GM23338 (cell line): ENCODE measurements at regions not wholly inside any gene's neighbourhood (a gene's known extent, or its start where the extent isn't known, plus 50 kb on each side); places are given as distances from the start of the nearest gene placed in this dataset.

Source experiments
- POLR2AphosphoS5 ChIP-seq: IDR thresholded peaks from 2 replicates; pipeline ENCODE4 v1.6.1; 2016; ENCODE audit warnings: antibody characterized with exemption, low read depth
- TF ChIP-seq, protein P1 (sequence below), 2 experiments: fragments of 200-600 bp in 1 of 2; sonication (generic) in 1 of 2; conservative IDR thresholded peaks; 2 replicates each; pipeline versions ENCODE4 v1.5.1 to v1.6.1; 2016 to 2017; ENCODE audit warnings: antibody characterized with exemption in 2 of 2, low read depth in 2 of 2, mild to moderate bottlenecking in 2 of 2, moderate library complexity in 1 of 2

DNA sequence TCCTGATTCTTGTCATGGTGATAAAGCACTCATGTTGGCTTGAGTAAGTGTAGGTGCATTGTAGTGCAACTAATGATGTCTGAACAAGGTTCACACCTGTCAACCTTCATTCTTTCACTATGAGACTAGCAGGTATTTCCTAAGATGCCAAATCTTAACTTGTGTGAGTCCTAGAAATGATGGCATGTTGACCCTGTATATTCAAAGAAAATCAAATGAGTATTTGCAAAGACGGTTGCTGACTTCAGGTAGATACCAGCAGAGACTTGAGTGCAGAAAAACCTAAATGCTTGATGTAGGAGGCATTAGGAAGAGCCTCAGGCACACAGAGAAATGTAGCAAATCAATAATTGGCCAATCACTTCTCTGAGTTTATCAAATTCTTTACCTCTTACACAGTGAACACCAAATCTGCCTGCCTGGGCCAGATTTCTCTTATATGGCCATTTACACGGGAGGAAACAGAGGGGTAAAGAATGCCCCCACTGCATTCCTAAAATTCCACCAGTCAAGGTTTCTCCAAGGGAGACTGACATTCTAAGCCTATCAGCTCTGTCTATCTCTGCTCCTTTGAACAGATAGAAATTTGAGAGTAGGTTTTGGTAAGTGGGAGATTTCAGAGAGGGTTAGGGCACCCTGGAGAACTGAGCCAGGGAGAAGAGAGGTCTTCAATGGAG, 488.6 kb upstream of the WWC1 start:
- TF ChIP-seq, protein P1, sequence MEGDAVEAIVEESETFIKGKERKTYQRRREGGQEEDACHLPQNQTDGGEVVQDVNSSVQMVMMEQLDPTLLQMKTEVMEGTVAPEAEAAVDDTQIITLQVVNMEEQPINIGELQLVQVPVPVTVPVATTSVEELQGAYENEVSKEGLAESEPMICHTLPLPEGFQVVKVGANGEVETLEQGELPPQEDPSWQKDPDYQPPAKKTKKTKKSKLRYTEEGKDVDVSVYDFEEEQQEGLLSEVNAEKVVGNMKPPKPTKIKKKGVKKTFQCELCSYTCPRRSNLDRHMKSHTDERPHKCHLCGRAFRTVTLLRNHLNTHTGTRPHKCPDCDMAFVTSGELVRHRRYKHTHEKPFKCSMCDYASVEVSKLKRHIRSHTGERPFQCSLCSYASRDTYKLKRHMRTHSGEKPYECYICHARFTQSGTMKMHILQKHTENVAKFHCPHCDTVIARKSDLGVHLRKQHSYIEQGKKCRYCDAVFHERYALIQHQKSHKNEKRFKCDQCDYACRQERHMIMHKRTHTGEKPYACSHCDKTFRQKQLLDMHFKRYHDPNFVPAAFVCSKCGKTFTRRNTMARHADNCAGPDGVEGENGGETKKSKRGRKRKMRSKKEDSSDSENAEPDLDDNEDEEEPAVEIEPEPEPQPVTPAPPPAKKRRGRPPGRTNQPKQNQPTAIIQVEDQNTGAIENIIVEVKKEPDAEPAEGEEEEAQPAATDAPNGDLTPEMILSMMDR (conservative IDR thresholded peaks at IDR 0.05; ENCODE audit: low read depth in 2 of 2), result no peak
- no peak for TF ChIP-seq POLR2AphosphoS5
